Breast epithelium (tissue), 4 donors: ENCODE measurements at regions not wholly inside any gene's neighbourhood (a gene's known extent, or its start where the extent isn't known, plus 50 kb on each side); places are given as distances from the start of the nearest gene placed in this dataset.
A peak's percentile ranks its signal among the peaks of the same experiment; 100 is the strongest.

ENCODE experiments used
- DNase-seq, 2 donors: peaks; one replicate each; pipeline ENCODE4 v3.0.0-alpha.2; 2019; ENCODE audit warnings: low spot score in 2 of 2
- H3K27ac ChIP-seq, 2 donors: fragments of 200-600 bp; sonication (generic) in 1 of 2; one replicate each; pipeline ENCODE4 v1.5.1; 2016 to 2019; ENCODE audit warnings: mild to moderate bottlenecking in 1 of 2
- H3K27me3 ChIP-seq, 2 donors: fragments of 200-600 bp; sonication (generic) in 1 of 2; one replicate each; pipeline versions ENCODE4 v1.5.1 to v1.6.0; 2017 to 2019; ENCODE audit warnings: control low read depth in 1 of 2, mild to moderate bottlenecking in 1 of 2
- H3K36me3 ChIP-seq: fragments of 200-600 bp; one replicate; pipeline ENCODE4 v1.5.1; 2019
- H3K4me1 ChIP-seq, 2 donors: fragments of 200-600 bp; sonication (generic); one replicate each; pipeline ENCODE4 v1.5.1; 2016 to 2019; ENCODE audit warnings: control low read depth in 1 of 2
- H3K4me3 ChIP-seq, 3 donors: fragments of 200-600 bp; sonication (generic); 1 replicate in 2 of 3; 2 replicates in 1 of 3; pipeline ENCODE4 v1.5.1; 2016 to 2019; ENCODE audit warnings: mild to moderate bottlenecking in 3 of 3, moderate library complexity in 2 of 3
- H3K9me3 ChIP-seq, 2 donors: fragments of 200-600 bp; sonication (generic) in 1 of 2; one replicate each; pipeline ENCODE4 v1.5.1; 2016 to 2019; ENCODE audit warnings: control low read depth in 1 of 2
- POLR2A ChIP-seq: fragments of 450-650 bp; IDR thresholded peaks from one replicate; pipeline ENCODE4 v1.6.1; 2016; ENCODE audit warnings: antibody characterized with exemption, mild to moderate bottlenecking, moderate library complexity
- POLR2AphosphoS5 ChIP-seq, 3 donors: sonication (generic); formaldehyde crosslinking; IDR thresholded peaks; one replicate each; pipeline ENCODE4 v1.6.1; 2017; ENCODE audit warnings: antibody characterized with exemption in 3 of 3
- intact Hi-C: fragments of 100-400 bp; cut with DNase I; formaldehyde crosslinking; loops from one replicate; pipeline ENCODE4 v1.15.1; 2023; ENCODE audit warnings: low total_unique reads
- TF ChIP-seq, protein P1 (sequence below), 3 donors: fragments of 450-650 bp; IDR thresholded peaks; one replicate each; pipeline ENCODE4 v1.5.1; 2016 to 2017; ENCODE audit warnings: antibody characterized with exemption in 3 of 3, mild to moderate bottlenecking in 3 of 3, moderate library complexity in 3 of 3

DNA sequence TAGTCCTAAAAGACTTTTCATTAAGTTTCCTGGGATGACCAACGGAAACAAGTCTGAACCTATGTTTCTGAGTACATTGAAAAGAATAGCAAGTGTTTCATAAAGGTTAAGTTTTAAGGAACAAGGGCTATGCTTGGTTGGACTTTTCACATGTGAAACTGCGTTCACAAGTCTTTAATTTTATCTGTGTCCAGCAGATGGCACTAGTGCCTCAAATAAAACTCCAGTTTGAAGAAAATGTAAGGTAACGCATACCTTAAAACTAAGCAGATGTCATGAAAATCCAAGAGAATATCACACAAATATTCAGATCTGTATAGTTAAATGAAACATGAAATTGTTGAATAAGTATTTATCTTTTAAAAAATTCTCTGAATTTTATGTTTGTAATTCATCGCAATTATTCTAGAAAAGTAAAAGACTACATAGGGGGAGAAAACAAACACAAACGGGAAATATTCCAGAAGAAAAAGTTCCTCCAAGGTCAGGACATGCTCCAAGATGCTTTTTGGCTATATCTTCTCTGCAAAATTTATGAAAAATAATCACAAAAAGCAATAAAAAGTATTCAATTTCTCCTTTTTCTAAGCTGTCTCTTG lies 89.6 kb upstream of the MAD2L1 start:
- DNase-seq: no peak
- no peak overlapping the region for H3K4me3 ChIP-seq
- H3K36me3 ChIP-seq: no peaks in the 10 kb centered on the region
- H3K27ac ChIP-seq: no peak overlapping the region
- H3K27me3 ChIP-seq: no peaks in the 10 kb centered on the region
- H3K9me3 ChIP-seq: no peaks in the 10 kb centered on the region
- H3K4me1 ChIP-seq: no peaks in the 10 kb centered on the region
- intact Hi-C loops: no loop called here
- TF ChIP-seq, protein P1, sequence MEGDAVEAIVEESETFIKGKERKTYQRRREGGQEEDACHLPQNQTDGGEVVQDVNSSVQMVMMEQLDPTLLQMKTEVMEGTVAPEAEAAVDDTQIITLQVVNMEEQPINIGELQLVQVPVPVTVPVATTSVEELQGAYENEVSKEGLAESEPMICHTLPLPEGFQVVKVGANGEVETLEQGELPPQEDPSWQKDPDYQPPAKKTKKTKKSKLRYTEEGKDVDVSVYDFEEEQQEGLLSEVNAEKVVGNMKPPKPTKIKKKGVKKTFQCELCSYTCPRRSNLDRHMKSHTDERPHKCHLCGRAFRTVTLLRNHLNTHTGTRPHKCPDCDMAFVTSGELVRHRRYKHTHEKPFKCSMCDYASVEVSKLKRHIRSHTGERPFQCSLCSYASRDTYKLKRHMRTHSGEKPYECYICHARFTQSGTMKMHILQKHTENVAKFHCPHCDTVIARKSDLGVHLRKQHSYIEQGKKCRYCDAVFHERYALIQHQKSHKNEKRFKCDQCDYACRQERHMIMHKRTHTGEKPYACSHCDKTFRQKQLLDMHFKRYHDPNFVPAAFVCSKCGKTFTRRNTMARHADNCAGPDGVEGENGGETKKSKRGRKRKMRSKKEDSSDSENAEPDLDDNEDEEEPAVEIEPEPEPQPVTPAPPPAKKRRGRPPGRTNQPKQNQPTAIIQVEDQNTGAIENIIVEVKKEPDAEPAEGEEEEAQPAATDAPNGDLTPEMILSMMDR (IDR thresholded peaks at IDR 0.05): peak; percentile 16 to 78 (median 50)
- TF ChIP-seq POLR2A (no peak), POLR2AphosphoS5 (IDR thresholded peaks at IDR 0.05) (no peak)

DNA sequence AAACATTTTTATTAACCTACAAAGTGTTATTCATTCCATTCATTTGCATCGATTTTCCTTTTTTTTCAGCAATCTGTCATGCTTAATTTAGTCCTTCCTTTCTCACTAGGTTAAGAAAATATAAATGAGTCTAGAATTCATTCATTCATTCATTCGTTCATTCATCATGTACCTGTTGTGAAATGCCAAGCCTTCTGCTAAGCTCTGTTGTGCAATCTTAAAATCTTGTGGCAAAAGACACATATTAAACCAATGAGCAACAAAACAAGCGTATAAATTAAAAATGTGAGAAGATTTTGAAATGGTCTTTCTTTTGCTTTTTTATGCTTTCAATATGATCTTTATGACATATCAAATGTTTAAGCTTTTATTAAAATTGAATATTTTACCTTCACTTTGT lies 88.6 kb upstream of the MAD2L1 start:
- Histone ChIP-seq H3K27ac (no peak overlapping the region), H3K27me3 (no peaks in the 10 kb centered on the region), H3K4me1 (no peaks in the 10 kb centered on the region), H3K9me3 (no peaks in the 10 kb centered on the region), H3K36me3 (no peaks in the 10 kb centered on the region), H3K4me3 (no peak overlapping the region)
- intact Hi-C loops: no loop called here
- TF ChIP-seq POLR2AphosphoS5 (IDR thresholded peaks at IDR 0.05) (no peak), POLR2A (no peak)
- TF ChIP-seq, protein P1 (IDR thresholded peaks at IDR 0.05): no peak
- DNase-seq: no peak

DNA sequence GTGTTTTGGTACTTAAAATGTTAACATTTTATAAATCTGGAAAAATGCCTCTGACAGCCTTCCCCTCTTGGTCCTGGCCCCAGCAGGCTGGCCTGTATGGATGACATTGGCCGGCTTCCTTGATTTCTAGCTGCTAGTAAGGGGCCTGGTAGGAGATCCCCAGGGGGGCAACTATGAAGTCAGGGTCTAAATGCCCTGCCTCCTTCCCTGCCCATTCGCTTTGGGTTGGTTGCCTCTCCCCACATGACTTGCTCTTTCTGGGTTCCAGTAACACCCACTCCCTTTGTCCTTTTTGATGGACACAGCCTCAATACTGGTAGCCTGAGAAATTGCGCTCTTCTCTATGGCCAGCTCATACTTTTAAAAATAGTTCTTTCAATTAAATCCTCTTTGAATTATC lies 78.0 kb upstream of the MAD2L1 start:
- TF ChIP-seq POLR2AphosphoS5 (IDR thresholded peaks at IDR 0.05): no peak
- TF ChIP-seq, protein P1 (IDR thresholded peaks at IDR 0.05): no peak
- no peak for TF ChIP-seq POLR2A
- H3K4me1 ChIP-seq: no peaks in the 10 kb centered on the region
- H3K27me3 ChIP-seq: no peaks in the 10 kb centered on the region
- no peaks in the 10 kb centered on the region for H3K36me3 ChIP-seq
- intact Hi-C loops: no loop called here
- H3K9me3 ChIP-seq: no peaks in the 10 kb centered on the region
- H3K4me3 ChIP-seq: no peak overlapping the region
- H3K27ac ChIP-seq: no peak overlapping the region
- no peak for DNase-seq

DNA sequence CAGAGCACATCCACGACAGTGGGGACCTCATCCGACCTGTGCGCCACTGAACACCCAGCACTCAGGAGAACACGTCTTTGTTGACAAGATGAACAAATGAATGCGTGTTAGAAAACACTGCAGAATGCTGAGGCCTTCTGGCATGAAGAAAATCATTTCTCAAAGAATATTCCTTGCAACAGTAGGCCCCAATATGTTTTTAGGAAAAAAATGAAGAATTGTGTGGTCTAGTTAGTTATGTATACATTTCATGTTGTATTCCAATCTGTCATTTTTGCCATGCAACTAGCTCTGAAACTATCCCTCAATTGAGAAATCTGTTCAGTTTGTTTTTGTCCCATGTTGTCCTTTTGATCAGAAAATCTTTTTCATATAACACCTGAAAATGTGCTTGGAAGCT lies 77.4 kb upstream of the MAD2L1 start:
- no peaks in the 10 kb centered on the region for H3K27me3 ChIP-seq
- DNase-seq: no peak

DNA sequence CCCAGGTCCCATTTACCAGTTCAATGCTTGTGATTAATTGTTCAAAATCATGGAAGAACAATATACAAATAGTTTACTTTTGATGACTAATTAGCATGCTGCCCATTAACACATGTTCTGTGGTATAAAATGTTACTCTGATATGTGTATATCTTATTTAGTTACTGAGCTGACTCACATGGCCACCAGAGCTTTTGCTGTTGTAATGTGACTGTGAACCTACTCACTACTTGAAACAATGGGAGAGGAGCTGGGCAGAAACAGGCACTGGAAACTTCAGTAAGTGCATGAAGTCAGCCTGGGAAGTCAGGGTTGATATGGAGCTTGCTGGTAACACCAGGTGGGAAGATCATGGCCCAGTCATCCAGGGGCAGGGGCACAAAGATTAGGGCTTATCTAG lies 72.7 kb upstream of the MAD2L1 start:
- H3K9me3 ChIP-seq: no peaks in the 10 kb centered on the region
- TF ChIP-seq POLR2A (no peak), POLR2AphosphoS5 (IDR thresholded peaks at IDR 0.05) (no peak)
- TF ChIP-seq, protein P1 (IDR thresholded peaks at IDR 0.05): no peak
- intact Hi-C loops: no loop called here
- DNase-seq: no peak
- H3K4me1 ChIP-seq: no peaks in the 10 kb centered on the region
- no peaks in the 10 kb centered on the region for H3K36me3 ChIP-seq
- no peak overlapping the region for H3K27ac ChIP-seq
- no peak overlapping the region for H3K4me3 ChIP-seq
- H3K27me3 ChIP-seq: no peaks in the 10 kb centered on the region

More for the DNA sequence above, 77.4 kb upstream of the MAD2L1 start:
- Histone ChIP-seq H3K36me3 (no peaks in the 10 kb centered on the region), H3K9me3 (no peaks in the 10 kb centered on the region), H3K4me3 (no peak overlapping the region), H3K4me1 (no peaks in the 10 kb centered on the region), H3K27ac (no peak overlapping the region)
- intact Hi-C loops: no loop called here
- TF ChIP-seq, protein P1 (IDR thresholded peaks at IDR 0.05): no peak
- no peak for TF ChIP-seq POLR2A
- TF ChIP-seq POLR2AphosphoS5 (IDR thresholded peaks at IDR 0.05): no peak
